GM19099 (cell line): ENCODE measurements at regions not wholly inside any gene's neighbourhood (a gene's known extent, or its start where the extent isn't known, plus 50 kb on each side); places are given as distances from the start of the nearest gene placed in this dataset.

Experiments
- POLR2A ChIP-seq: IDR thresholded peaks from 3 replicates; pipeline ENCODE4 v1.6.1; 2011; ENCODE audit warnings: low read depth; ENCODE audit not compliant: insufficient read length; ENCODE audit errors: extremely low read depth

DNA sequence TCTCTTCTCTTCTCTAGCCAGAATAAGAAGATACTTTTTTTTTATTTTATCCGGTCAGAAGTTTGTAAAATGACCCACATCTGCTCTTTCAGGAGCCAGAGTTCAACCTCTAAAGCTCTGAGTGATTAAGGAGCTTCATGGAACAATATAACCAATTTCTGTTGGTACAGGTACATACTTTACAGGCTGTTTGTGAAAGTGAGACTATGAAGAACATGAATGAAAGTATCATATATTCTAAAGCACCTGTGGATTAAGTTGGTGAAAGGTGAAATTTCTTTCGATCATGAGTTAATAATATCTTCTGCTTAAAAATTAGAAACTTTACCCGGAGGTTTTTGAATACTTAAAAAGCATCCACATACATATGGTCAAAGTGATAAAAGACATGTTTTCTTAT lies 65.2 kb downstream of the DMRT2 start:
- TF ChIP-seq POLR2A: no peak

- no peak for TF ChIP-seq POLR2A
These were observed 67.3 kb downstream of the DMRT2 start for GRCh38 chr9:1117439-1117838.

DNA sequence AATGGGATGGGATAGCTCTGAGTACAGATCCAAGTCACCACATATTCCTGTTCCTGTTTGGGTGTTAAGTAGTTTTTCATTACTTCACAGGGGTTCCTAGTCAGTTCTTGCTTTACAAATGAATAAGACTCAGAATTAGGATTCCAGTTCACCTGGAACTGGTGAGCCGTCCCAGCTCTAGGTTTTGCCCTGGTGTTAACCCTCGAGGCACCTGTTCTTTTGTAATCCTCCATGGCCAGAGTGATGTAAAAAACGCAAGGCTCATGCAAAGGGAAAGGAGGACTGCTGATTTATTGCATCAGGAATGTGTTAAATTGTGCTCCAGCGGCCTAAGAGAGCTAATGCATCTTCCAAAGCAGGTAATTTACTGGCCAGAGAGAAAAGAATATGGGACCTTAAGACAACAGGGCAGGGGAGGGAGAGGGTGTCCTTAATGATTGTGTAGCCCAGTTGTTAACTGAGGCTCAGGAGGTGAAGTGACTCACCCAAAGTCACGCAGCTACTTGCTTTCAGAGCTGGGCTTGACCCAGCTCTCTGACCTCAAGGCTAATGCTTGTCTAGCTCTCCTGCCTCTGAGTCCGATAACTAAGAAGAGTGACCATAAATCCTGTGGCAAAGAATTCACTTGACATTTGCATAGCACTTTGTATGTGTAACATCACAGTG lies 70.5 kb downstream of the DMRT2 start:
- TF ChIP-seq POLR2A: no peak

- no peak for TF ChIP-seq POLR2A
These were observed 75.6 kb downstream of the DMRT2 start for GRCh38 chr9:1125741-1126140.

DNA sequence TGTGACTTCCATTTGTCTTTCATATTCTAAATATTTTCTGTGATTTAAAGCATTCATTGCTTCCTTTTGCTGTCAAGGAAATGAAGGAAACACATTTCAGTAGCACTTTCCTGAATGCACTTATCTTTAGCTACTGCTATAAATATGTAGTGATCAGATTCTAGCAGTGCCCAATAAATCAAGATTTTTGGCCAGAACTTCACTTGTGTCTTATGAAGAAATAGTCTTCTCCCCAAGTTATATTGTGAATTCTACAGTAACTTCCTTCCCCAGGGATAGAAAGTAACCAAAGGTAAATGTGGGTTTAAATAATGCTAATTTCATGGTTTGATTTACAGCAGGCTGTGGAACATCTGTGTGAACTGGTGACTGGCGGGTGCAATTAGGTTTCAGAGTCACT lies 77.9 kb downstream of the DMRT2 start:
- TF ChIP-seq POLR2A: no peak

- TF ChIP-seq POLR2A: no peak
These were observed 79.2 kb downstream of the DMRT2 start for GRCh38 chr9:1129382-1129781.

DNA sequence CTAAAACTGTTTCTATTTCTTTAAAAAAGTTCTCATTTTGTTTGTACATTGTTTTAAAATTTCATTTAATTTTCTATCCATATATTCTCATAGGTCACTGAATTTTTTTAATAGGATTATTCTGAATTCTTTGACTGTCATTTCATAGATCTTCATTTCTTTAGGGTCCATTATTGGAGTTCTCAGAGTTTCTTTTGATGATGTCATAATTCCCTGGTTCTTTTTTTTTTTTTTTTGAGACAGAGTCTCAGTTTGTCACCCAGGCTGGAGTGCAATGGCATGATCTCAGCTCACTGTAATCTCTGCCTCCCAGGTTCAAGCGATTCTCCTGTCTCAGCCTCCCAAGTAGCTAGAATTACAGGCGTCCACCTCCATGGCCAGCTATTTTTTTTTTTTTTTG lies 89.9 kb downstream of the DMRT2 start:
- TF ChIP-seq POLR2A: no peak

GRCh38 chr9:1151691-1152090 lies 101.5 kb downstream of the DMRT2 start:
- no peak for TF ChIP-seq POLR2A

- TF ChIP-seq POLR2A: no peak
These were observed 102.0 kb downstream of the DMRT2 start for GRCh38 chr9:1152171-1152570.

DNA sequence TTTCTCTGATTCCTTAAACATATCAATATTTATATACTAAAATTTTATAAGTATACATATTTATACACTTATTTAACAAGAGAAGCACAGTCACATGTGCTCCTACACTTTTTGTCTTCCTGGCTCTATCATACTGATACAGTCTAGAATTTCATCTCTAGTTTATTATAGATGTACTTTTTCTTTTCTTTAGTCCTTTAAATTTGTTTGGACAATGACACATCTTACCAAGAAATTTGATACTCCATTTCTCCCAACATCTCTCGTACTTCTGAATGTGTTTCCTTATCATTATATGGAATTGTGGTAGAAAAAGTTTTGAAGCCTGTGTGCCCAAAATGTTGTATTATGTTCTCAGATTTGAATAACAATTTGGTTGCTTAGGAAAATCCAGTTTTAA lies 104.6 kb downstream of the DMRT2 start:
- no peak for TF ChIP-seq POLR2A

DNA sequence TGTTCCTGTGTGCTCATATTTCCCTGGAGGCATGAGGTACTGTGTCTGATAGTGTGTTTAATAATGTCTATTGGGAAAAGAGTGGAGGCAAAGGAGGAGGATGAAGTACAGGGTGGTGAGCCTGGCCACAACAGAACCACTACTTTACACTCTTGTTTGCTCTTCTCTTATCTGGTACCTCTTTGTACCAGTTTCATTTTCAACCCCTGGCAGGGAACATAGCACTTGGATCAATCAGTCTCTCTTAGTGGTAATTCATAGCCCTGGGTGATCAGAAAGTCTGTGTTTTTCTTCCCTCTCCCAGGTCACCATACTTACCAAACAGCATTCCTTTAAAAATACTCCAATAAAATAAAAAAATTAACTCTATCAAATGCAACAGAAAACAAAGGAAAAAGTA lies 105.4 kb downstream of the DMRT2 start:
- no peak for TF ChIP-seq POLR2A

- no peak for TF ChIP-seq POLR2A
These were observed 106.8 kb downstream of the DMRT2 start for GRCh38 chr9:1156794-1157550.

DNA sequence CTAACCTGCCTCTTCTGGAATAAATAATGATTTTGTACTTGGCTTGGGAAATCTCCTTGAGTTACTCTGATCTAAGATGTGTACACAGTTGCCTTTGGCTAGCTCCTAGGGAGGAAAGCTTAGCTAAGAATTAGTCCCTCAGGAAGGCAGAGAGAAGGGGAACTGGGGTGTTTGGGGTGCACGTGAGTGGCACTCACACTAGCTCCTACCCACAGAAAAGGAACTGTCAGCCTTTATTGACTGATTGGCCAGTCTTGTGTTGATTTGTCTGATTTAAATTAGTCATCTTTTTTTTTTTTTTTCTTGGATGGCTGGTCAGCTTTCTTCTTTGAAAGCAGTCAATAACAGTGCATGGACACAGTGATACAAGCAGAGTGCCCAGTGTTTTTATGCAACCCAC lies 107.7 kb downstream of the DMRT2 start:
- no peak for TF ChIP-seq POLR2A

GRCh38 chr9:1170918-1171317 lies 120.8 kb downstream of the DMRT2 start:
- TF ChIP-seq POLR2A: no peak

GRCh38 chr9:1171546-1171945 lies 121.4 kb downstream of the DMRT2 start:
- TF ChIP-seq POLR2A: no peak

- TF ChIP-seq POLR2A: no peak
These were observed 123.1 kb downstream of the DMRT2 start for GRCh38 chr9:1173211-1173610.
